HEK293T (cell line): ENCODE measurements at regions not wholly inside any gene's neighbourhood (a gene's known extent, or its start where the extent isn't known, plus 50 kb on each side); places are given as distances from the start of the nearest gene placed in this dataset.

Experiments
- BHLHE40 ChIP-seq: fragments of 450-650 bp; IDR thresholded peaks from 2 replicates; pipeline ENCODE4 v1.6.1; 2016; ENCODE audit warnings: mild to moderate bottlenecking, moderate library complexity, borderline replicate concordance
- ELF4 ChIP-seq: fragments of 450-650 bp; IDR thresholded peaks from 2 replicates; pipeline ENCODE4 v1.6.1; 2017; ENCODE audit warnings: antibody characterized with exemption
- FOXA1 ChIP-seq: fragments of 450-650 bp; IDR thresholded peaks from 2 replicates; pipeline ENCODE4 v1.6.1; 2016; ENCODE audit warnings: mild to moderate bottlenecking
- HDGF ChIP-seq: fragments of 450-650 bp; IDR thresholded peaks from 2 replicates; pipeline ENCODE4 v1.6.1; 2017; ENCODE audit warnings: antibody characterized with exemption, borderline replicate concordance
- L3MBTL2 ChIP-seq: fragments of 450-650 bp; conservative IDR thresholded peaks from 2 replicates; pipeline ENCODE4 v1.6.1; 2016; ENCODE audit warnings: mild to moderate bottlenecking
- PKNOX1 ChIP-seq: fragments of 450-650 bp; IDR thresholded peaks from 2 replicates; pipeline ENCODE4 v1.6.1; 2016
- TARDBP ChIP-seq: fragments of 450-650 bp; IDR thresholded peaks from 2 replicates; pipeline ENCODE4 v1.6.1; 2016

- no peak for TF ChIP-seq L3MBTL2
- TF ChIP-seq PKNOX1 = no peak
- TF ChIP-seq ELF4 = no peak
- no peak for TF ChIP-seq BHLHE40
- TF ChIP-seq TARDBP = no peak
- TF ChIP-seq HDGF = no peak
- no peak for TF ChIP-seq FOXA1
Observed at GRCh38 chrX:39304746-39305145, 503.5 kb downstream of the MID1IP1 start.
